WTC11 (cell line): ENCODE measurements at regions not wholly inside any gene's neighbourhood (a gene's known extent, or its start where the extent isn't known, plus 50 kb on each side); places are given as distances from the start of the nearest gene placed in this dataset.
A peak's percentile ranks its signal among the peaks of the same experiment; 100 is the strongest.

Experiments
- ATAC-seq: fragments of 200-7000 bp; cut with Tn5 transposase; 2 replicates; pipeline ENCODE4 v1.10.0; 2021; ENCODE audit warnings: mild to moderate bottlenecking, moderate library complexity
- CTCF ChIA-PET: fragments of 300-600 bp; sonication (Branson Sonifier 250); formaldehyde crosslinking; loops from one replicate; lab custom pipeline; 2021; ENCODE audit warnings: antibody characterized with exemption; lab: Charles Lee
- POLR2A ChIA-PET: fragments of 350-600 bp; sonication (Branson Sonifier 250); formaldehyde crosslinking; loops from one replicate; lab custom pipeline; 2021; ENCODE audit warnings: antibody characterized with exemption; lab: Charles Lee
- DNase-seq: peaks from one replicate; pipeline ENCODE4 v3.0.0; 2021; ENCODE audit warnings: low spot score
- H3K27ac Mint-ChIP-seq: 2 replicates; pipeline ENCODE4 v1.8.0; 2021; ENCODE audit warnings: mixed read lengths
- H3K27me3 Mint-ChIP-seq: 2 replicates; pipeline ENCODE4 v1.8.0; 2021; ENCODE audit warnings: low read depth, mild to moderate bottlenecking, moderate library complexity, mixed read lengths
- H3K36me3 Mint-ChIP-seq: 2 replicates; pipeline ENCODE4 v1.8.0; 2021; ENCODE audit warnings: mixed read lengths
- H3K4me1 Mint-ChIP-seq: 2 replicates; pipeline ENCODE4 v1.8.0; 2022; ENCODE audit warnings: mixed read lengths
- H3K4me3 Mint-ChIP-seq: 2 replicates; pipeline ENCODE4 v1.8.0; 2021; ENCODE audit warnings: mild to moderate bottlenecking, moderate library complexity, mixed read lengths
- H3K9me3 Mint-ChIP-seq: 2 replicates; pipeline ENCODE4 v1.8.0; 2021; ENCODE audit warnings: mixed read lengths
- AR ChIP-seq: fragments of 250-450 bp; sonication (Bioruptor Pico); IDR thresholded peaks from 2 replicates; pipeline ENCODE4 v1.9.0; 2021; ENCODE audit warnings: mild to moderate bottlenecking
- ATF6 ChIP-seq: sonication (generic); formaldehyde crosslinking; IDR thresholded peaks from 2 replicates; pipeline ENCODE4 v1.8.1; 2023; ENCODE audit warnings: mild to moderate bottlenecking, missing genetic modification reagents
- E2F4 ChIP-seq: sonication (generic); formaldehyde crosslinking; IDR thresholded peaks from 2 replicates; pipeline ENCODE4 v1.8.1; 2022; ENCODE audit warnings: low read depth, mild to moderate bottlenecking, moderate library complexity, missing genetic modification reagents, borderline replicate concordance
- E2F5 ChIP-seq: sonication (generic); formaldehyde crosslinking; IDR thresholded peaks from 2 replicates; pipeline ENCODE4 v1.8.1; 2022; ENCODE audit warnings: mild to moderate bottlenecking, moderate library complexity, missing genetic modification reagents
- FOXJ3 ChIP-seq: sonication (generic); formaldehyde crosslinking; IDR thresholded peaks from 2 replicates; pipeline ENCODE4 v1.9.0; 2021; ENCODE audit warnings: missing genetic modification reagents, mild to moderate bottlenecking, borderline replicate concordance
- GABPB1 ChIP-seq: sonication (generic); formaldehyde crosslinking; IDR thresholded peaks from 2 replicates; pipeline ENCODE4 v1.8.1; 2023; ENCODE audit warnings: mild to moderate bottlenecking, missing genetic modification reagents
- GRHL2 ChIP-seq: fragments of 250-450 bp; sonication (Bioruptor Pico); IDR thresholded peaks from 2 replicates; pipeline ENCODE4 v1.8.0; 2022; ENCODE audit warnings: mild to moderate bottlenecking, moderate library complexity; ENCODE audit not compliant: insufficient replicate concordance, severe bottlenecking
- IRF1 ChIP-seq: sonication (generic); formaldehyde crosslinking; IDR thresholded peaks from 2 replicates; pipeline ENCODE4 v1.8.0; 2023; ENCODE audit warnings: missing genetic modification reagents
- MAX ChIP-seq: sonication (generic); formaldehyde crosslinking; IDR thresholded peaks from 2 replicates; pipeline ENCODE4 v1.8.0; 2022; ENCODE audit warnings: mild to moderate bottlenecking, missing genetic modification reagents
- MXD4 ChIP-seq: fragments of 250-450 bp; sonication (Bioruptor Pico); IDR thresholded peaks from 2 replicates; pipeline ENCODE4 v1.8.0; 2021; ENCODE audit warnings: mild to moderate bottlenecking, moderate library complexity, borderline replicate concordance
- NR2C2 ChIP-seq: sonication (generic); formaldehyde crosslinking; IDR thresholded peaks from 2 replicates; pipeline ENCODE4 v1.8.0; 2022; ENCODE audit warnings: mild to moderate bottlenecking, missing genetic modification reagents
- PRDM15 ChIP-seq: sonication (generic); formaldehyde crosslinking; IDR thresholded peaks from 2 replicates; pipeline ENCODE4 v1.8.0; 2022; ENCODE audit warnings: missing genetic modification reagents
- SOX15 ChIP-seq: fragments of 250-450 bp; sonication (Bioruptor Pico); IDR thresholded peaks from 2 replicates; pipeline ENCODE4 v1.9.0; 2021; ENCODE audit warnings: mild to moderate bottlenecking
- TCF7 ChIP-seq: sonication (generic); formaldehyde crosslinking; IDR thresholded peaks from 2 replicates; pipeline ENCODE4 v1.8.0; 2022; ENCODE audit warnings: mild to moderate bottlenecking, low read depth, missing genetic modification reagents, moderate library complexity
- TEAD4 ChIP-seq: sonication (generic); formaldehyde crosslinking; IDR thresholded peaks from 2 replicates; pipeline ENCODE4 v1.8.0; 2022; ENCODE audit warnings: mild to moderate bottlenecking, missing genetic modification reagents
- ZNF121 ChIP-seq: sonication (generic); formaldehyde crosslinking; IDR thresholded peaks from 2 replicates; pipeline ENCODE4 v1.8.0; 2023; ENCODE audit warnings: missing genetic modification reagents
- ZNF416 ChIP-seq: fragments of 250-450 bp; sonication (Bioruptor Pico); IDR thresholded peaks from 2 replicates; pipeline ENCODE4 v1.9.0; 2021; ENCODE audit warnings: mild to moderate bottlenecking, inconsistent platforms

- Mint-ChIP-seq H3K4me1 (peaks cover 15% of the 10 kb centered on the region), H3K9me3 (no peaks in the 10 kb centered on the region), H3K27me3 (no peaks in the 10 kb centered on the region), H3K36me3 (no peaks in the 10 kb centered on the region), H3K4me3 (no peak overlapping the region), H3K27ac (no peak overlapping the region)
- no peak for DNase-seq
- TF ChIP-seq PRDM15 (CRISPR knock-in tag) (no peak), AR (no peak)
- POLR2A ChIA-PET = no interaction called here
- ATAC-seq = peak; percentile 33
- CTCF ChIA-PET = interaction anchor here (1.0 kb wide), 1 partner anchor 12 kb away, joined by 3 read pairs; no protein-coding TSS in a partner anchor
Measured at GRCh38 chr1:94708811-94709210, 111.3 kb upstream of the SLC44A3 start.

- H3K27me3 Mint-ChIP-seq = no peaks in the 10 kb centered on the region
- POLR2A ChIA-PET = no interaction called here
- ATAC-seq (no peak), DNase-seq (no peak)
- peaks cover 10% of the 10 kb centered on the region for H3K4me1 Mint-ChIP-seq
- H3K4me3 Mint-ChIP-seq = no peak overlapping the region
- no peaks in the 10 kb centered on the region for H3K9me3 Mint-ChIP-seq
- H3K27ac Mint-ChIP-seq = no peak overlapping the region
- TF ChIP-seq NR2C2 (no peak), IRF1 (CRISPR knock-in tag) (no peak), GRHL2 (CRISPR knock-in tag) (no peak), SOX15 (CRISPR knock-in tag) (no peak), E2F5 (CRISPR knock-in tag) (no peak), PRDM15 (CRISPR knock-in tag) (no peak), TCF7 (CRISPR knock-in tag) (no peak), MAX (CRISPR knock-in tag) (no peak), GABPB1 (CRISPR knock-in tag) (no peak), FOXJ3 (CRISPR knock-in tag) (no peak), ATF6 (CRISPR knock-in tag) (no peak), MXD4 (CRISPR knock-in tag) (no peak), E2F4 (CRISPR knock-in tag) (no peak), ZNF416 (no peak), TEAD4 (CRISPR knock-in tag) (no peak), ZNF121 (CRISPR knock-in tag) (no peak)
- no peaks in the 10 kb centered on the region for H3K36me3 Mint-ChIP-seq
- CTCF ChIA-PET = no interaction called here
Measured at GRCh38 chr1:94708299-94708685, 111.9 kb upstream of the SLC44A3 start.
